ENCODE measurements at regions not wholly inside any gene's neighbourhood (a gene's known extent, or its start where the extent isn't known, plus 50 kb on each side); places are given as distances from the start of the nearest gene placed in this dataset.

- Mint-ChIP-seq H3K9me3 (no peaks in the 10 kb centered on the region), H3K27ac (no peak overlapping the region), H3K4me1 (no peaks in the 10 kb centered on the region), H3K27me3 (ENCODE audit: low read depth) (no peaks in the 10 kb centered on the region), H3K36me3 (ENCODE audit: low read depth) (no peaks in the 10 kb centered on the region), H3K4me3 (no peak overlapping the region)
- TF ChIP-seq CTCF (IDR thresholded peaks at IDR 0.05; ENCODE audit: unreplicated experiment in 3 of 3): no peak
These were observed 1312.7 kb upstream of the USP15 start for GRCh38 chr12:60947533-60947932.

GRCh38 chr12:60967128-60967527 lies 1293.1 kb upstream of the USP15 start:
- Mint-ChIP-seq H3K4me3 (no peak overlapping the region), H3K27me3 (ENCODE audit: low read depth) (no peaks in the 10 kb centered on the region), H3K27ac (no peak overlapping the region), H3K9me3 (no peaks in the 10 kb centered on the region), H3K36me3 (ENCODE audit: low read depth) (no peaks in the 10 kb centered on the region), H3K4me1 (no peaks in the 10 kb centered on the region)
- no peak for TF ChIP-seq CTCF (IDR thresholded peaks at IDR 0.05; ENCODE audit: unreplicated experiment in 3 of 3)

- no peak overlapping the region for H3K27ac Mint-ChIP-seq
- H3K4me1 Mint-ChIP-seq: no peaks in the 10 kb centered on the region
- no peaks in the 10 kb centered on the region for H3K9me3 Mint-ChIP-seq
- H3K27me3 Mint-ChIP-seq (ENCODE audit: low read depth): no peaks in the 10 kb centered on the region
- peak in 2 of 3 experiments; percentile 8 to 22 for TF ChIP-seq CTCF (IDR thresholded peaks at IDR 0.05; ENCODE audit: unreplicated experiment in 3 of 3)
- no peak overlapping the region for H3K4me3 Mint-ChIP-seq
- no peaks in the 10 kb centered on the region for H3K36me3 Mint-ChIP-seq (ENCODE audit: low read depth)
These were observed 1282.2 kb upstream of the USP15 start for GRCh38 chr12:60977966-60978365.

GRCh38 chr12:60980558-60980957 lies 1279.6 kb upstream of the USP15 start:
- Mint-ChIP-seq H3K27me3 (ENCODE audit: low read depth) (no peaks in the 10 kb centered on the region), H3K4me1 (no peaks in the 10 kb centered on the region), H3K9me3 (no peaks in the 10 kb centered on the region)

GRCh38 chr12:60981473-60981872 lies 1278.7 kb upstream of the USP15 start:
- H3K4me3 Mint-ChIP-seq: no peak overlapping the region
- H3K27me3 Mint-ChIP-seq (ENCODE audit: low read depth): no peaks in the 10 kb centered on the region
- H3K27ac Mint-ChIP-seq: no peak overlapping the region
- no peak for TF ChIP-seq CTCF (IDR thresholded peaks at IDR 0.05; ENCODE audit: unreplicated experiment in 3 of 3)
- H3K36me3 Mint-ChIP-seq (ENCODE audit: low read depth): no peaks in the 10 kb centered on the region
- no peaks in the 10 kb centered on the region for H3K9me3 Mint-ChIP-seq
- H3K4me1 Mint-ChIP-seq: no peaks in the 10 kb centered on the region

More at GRCh38 chr12:60980558-60980957, 1279.6 kb upstream of the USP15 start:
- no peak overlapping the region for H3K4me3 Mint-ChIP-seq
- no peaks in the 10 kb centered on the region for H3K36me3 Mint-ChIP-seq (ENCODE audit: low read depth)
- no peak for TF ChIP-seq CTCF (IDR thresholded peaks at IDR 0.05; ENCODE audit: unreplicated experiment in 3 of 3)
- no peak overlapping the region for H3K27ac Mint-ChIP-seq

GRCh38 chr12:60992087-60992486 lies 1268.1 kb upstream of the USP15 start:
- no peaks in the 10 kb centered on the region for H3K4me1 Mint-ChIP-seq
- no peak overlapping the region for H3K27ac Mint-ChIP-seq
- H3K4me3 Mint-ChIP-seq: no peak overlapping the region
- H3K9me3 Mint-ChIP-seq: no peaks in the 10 kb centered on the region
- no peaks in the 10 kb centered on the region for H3K27me3 Mint-ChIP-seq (ENCODE audit: low read depth)
- TF ChIP-seq CTCF (IDR thresholded peaks at IDR 0.05; ENCODE audit: unreplicated experiment in 3 of 3): no peak
- no peaks in the 10 kb centered on the region for H3K36me3 Mint-ChIP-seq (ENCODE audit: low read depth)

All from nephron (organoid).